ENCODE measurements at regions not wholly inside any gene's neighbourhood (a gene's known extent, or its start where the extent isn't known, plus 50 kb on each side); places are given as distances from the start of the nearest gene placed in this dataset.
"Not testable (repeated sequence)": the region's sequence is repeated elsewhere in the genome, so short reads cannot be mapped to it uniquely, and the experiment has no call there.

DNA sequence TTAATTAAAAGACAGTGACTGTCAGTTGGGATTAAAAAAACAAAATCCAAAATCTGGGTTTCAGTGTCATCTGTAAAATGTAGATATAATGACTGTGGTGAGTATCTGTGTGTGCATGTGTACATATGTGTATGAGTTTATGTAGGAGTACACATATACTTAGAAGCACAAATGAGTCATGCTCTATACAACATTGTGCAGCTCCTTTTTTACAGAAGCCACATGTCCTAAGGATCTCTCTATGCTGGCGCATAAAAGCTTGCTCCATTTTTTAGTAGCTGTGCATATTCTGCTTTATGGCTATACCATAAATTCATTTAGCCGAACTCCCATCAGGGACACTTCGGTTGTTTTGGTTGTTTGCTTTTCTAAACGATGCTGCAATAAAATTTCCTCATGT is 125.2 kb upstream of the EEF2KMT start:
- TF ChIP-seq ELF4 (IDR thresholded peaks at IDR 0.05), result no peak
- no peak for TF ChIP-seq TARDBP (IDR thresholded peaks at IDR 0.05)
- no peak for TF ChIP-seq SUZ12 (IDR thresholded peaks at IDR 0.05)
- TF ChIP-seq, protein P1, sequence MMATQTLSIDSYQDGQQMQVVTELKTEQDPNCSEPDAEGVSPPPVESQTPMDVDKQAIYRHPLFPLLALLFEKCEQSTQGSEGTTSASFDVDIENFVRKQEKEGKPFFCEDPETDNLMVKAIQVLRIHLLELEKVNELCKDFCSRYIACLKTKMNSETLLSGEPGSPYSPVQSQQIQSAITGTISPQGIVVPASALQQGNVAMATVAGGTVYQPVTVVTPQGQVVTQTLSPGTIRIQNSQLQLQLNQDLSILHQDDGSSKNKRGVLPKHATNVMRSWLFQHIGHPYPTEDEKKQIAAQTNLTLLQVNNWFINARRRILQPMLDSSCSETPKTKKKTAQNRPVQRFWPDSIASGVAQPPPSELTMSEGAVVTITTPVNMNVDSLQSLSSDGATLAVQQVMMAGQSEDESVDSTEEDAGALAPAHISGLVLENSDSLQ (IDR thresholded peaks at IDR 0.05), result no peak
- TF ChIP-seq NFRKB (IDR thresholded peaks at IDR 0.05), result no peak
- no peak for TF ChIP-seq L3MBTL2 (conservative IDR thresholded peaks at IDR 0.05)
- TF ChIP-seq LEF1 (IDR thresholded peaks at IDR 0.05; ENCODE audit: borderline replicate concordance), result no peak
- no peak for TF ChIP-seq ARNT (IDR thresholded peaks at IDR 0.05)
- no peak for TF ChIP-seq HDGF (IDR thresholded peaks at IDR 0.05; ENCODE audit: borderline replicate concordance)
- TF ChIP-seq CTBP1 (IDR thresholded peaks at IDR 0.05; ENCODE audit: borderline replicate concordance), result no peak
- TF ChIP-seq FOXA1 (IDR thresholded peaks at IDR 0.05), result no peak
- TF ChIP-seq FOXK2 (IDR thresholded peaks at IDR 0.05), result no peak
- TF ChIP-seq BHLHE40 (IDR thresholded peaks at IDR 0.05; ENCODE audit: borderline replicate concordance), result no peak
- TF ChIP-seq SP1 (IDR thresholded peaks at IDR 0.05), result no peak
- TF ChIP-seq ZNF384 (IDR thresholded peaks at IDR 0.05), result no peak
- TF ChIP-seq FOXM1 (IDR thresholded peaks at IDR 0.05; ENCODE audit: borderline replicate concordance), result no peak
- CTCF ChIA-PET, result no interaction called here
- POLR2A ChIA-PET, result no interaction called here
- no peak for DNase-seq (ENCODE audit: extremely low spot score)

DNA sequence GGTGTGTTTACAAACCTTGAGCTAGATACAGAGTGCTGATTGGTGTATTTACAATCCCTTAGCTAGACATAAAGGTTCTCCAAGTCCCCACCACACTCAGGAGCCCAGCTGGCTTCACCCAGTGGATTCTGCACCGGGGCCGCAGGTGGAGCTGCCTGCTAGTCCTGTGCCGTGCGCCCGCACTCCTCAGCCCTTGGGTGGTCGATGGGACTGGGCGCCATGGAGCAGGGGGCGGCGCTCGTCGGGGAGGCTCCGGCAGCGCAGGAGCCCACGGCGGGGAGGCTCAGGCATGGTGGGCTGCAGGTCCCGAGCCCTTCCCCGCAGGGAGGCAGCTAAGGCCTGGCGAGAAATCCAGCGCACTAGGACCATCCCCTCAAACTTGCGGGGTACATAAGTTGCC is 124.2 kb upstream of the EEF2KMT start:
- POLR2A ChIA-PET; DNase-seq (ENCODE audit: extremely low spot score); CTCF ChIA-PET: not testable (repeated sequence)

DNA sequence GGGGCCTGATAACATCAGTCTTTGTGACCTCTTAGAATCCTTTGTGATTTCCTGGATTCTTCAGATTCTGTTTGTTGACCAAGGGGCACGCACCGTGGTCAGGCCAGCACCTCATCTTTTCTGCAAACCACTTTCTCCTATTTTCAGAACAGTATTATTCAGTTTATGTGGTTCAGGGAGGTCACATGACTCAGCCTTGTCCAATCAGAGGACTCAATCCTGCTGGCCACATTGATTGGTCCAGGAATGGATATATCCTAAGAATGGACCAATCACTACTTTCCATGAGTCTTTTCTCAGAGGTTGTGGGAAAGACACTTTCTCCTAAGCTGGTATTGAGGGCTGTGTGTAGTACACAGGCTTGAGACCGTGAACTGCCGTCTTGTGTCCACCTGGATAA is 123.1 kb upstream of the EEF2KMT start:
- TF ChIP-seq BHLHE40 (IDR thresholded peaks at IDR 0.05; ENCODE audit: borderline replicate concordance) (no peak), NFRKB (IDR thresholded peaks at IDR 0.05) (no peak), L3MBTL2 (conservative IDR thresholded peaks at IDR 0.05) (no peak), ZNF384 (IDR thresholded peaks at IDR 0.05) (no peak), FOXK2 (IDR thresholded peaks at IDR 0.05) (no peak), ELF4 (IDR thresholded peaks at IDR 0.05) (no peak), FOXM1 (IDR thresholded peaks at IDR 0.05; ENCODE audit: borderline replicate concordance) (no peak), LEF1 (IDR thresholded peaks at IDR 0.05; ENCODE audit: borderline replicate concordance) (no peak), ARNT (IDR thresholded peaks at IDR 0.05) (no peak), HDGF (IDR thresholded peaks at IDR 0.05; ENCODE audit: borderline replicate concordance) (no peak), SP1 (IDR thresholded peaks at IDR 0.05) (no peak), SUZ12 (IDR thresholded peaks at IDR 0.05) (no peak), CTBP1 (IDR thresholded peaks at IDR 0.05; ENCODE audit: borderline replicate concordance) (no peak), TARDBP (IDR thresholded peaks at IDR 0.05) (no peak)
- TF ChIP-seq, protein P1 (IDR thresholded peaks at IDR 0.05), result no peak
- CTCF ChIA-PET, result no interaction called here
- POLR2A ChIA-PET, result no interaction called here

DNA sequence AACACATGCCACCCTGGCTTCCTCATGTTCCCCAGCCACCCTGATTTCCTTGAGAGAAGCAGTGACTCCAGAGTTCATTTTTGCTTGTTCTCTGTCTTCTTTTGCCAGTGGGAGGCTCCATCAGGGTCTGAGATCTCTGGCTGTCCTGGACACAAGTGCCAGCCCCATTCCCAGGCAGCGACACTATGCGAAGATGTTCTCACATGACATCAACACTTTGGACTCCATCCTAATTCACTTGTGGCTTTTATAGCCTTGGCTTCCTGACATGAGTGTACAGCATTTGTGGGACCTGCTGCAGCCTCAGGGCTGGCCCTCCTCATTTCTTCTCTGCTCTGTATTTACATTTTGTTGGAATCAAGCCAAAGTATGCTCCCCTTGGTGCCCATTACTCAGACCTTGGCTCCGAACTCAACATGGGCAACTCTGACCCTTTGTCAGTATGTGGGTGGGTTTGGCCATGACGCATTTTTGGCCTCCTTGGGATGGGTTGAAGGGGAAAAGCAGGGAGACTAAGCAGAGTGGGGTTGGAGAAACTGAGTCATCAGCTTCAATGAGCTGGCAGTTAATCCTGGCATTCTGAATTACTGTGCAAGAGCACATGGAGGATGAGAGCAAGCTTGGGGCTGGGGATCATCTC is 119.0 kb upstream of the EEF2KMT start:
- no peak for TF ChIP-seq FOXM1 (IDR thresholded peaks at IDR 0.05; ENCODE audit: borderline replicate concordance)
- no peak for TF ChIP-seq ARNT (IDR thresholded peaks at IDR 0.05)
- no peak for TF ChIP-seq TARDBP (IDR thresholded peaks at IDR 0.05)
- no peak for TF ChIP-seq SP1 (IDR thresholded peaks at IDR 0.05)
- no peak for TF ChIP-seq CTBP1 (IDR thresholded peaks at IDR 0.05; ENCODE audit: borderline replicate concordance)
- no peak for TF ChIP-seq ELF4 (IDR thresholded peaks at IDR 0.05)
- no peak for TF ChIP-seq HDGF (IDR thresholded peaks at IDR 0.05; ENCODE audit: borderline replicate concordance)
- no peak for TF ChIP-seq ZNF384 (IDR thresholded peaks at IDR 0.05)
- TF ChIP-seq, protein P1 (IDR thresholded peaks at IDR 0.05), result no peak
- no peak for TF ChIP-seq FOXA1 (IDR thresholded peaks at IDR 0.05)
- no peak for TF ChIP-seq BHLHE40 (IDR thresholded peaks at IDR 0.05; ENCODE audit: borderline replicate concordance)
- TF ChIP-seq SUZ12 (IDR thresholded peaks at IDR 0.05), result no peak
- no peak for TF ChIP-seq NFRKB (IDR thresholded peaks at IDR 0.05)
- no peak for TF ChIP-seq LEF1 (IDR thresholded peaks at IDR 0.05; ENCODE audit: borderline replicate concordance)
- TF ChIP-seq L3MBTL2 (conservative IDR thresholded peaks at IDR 0.05), result no peak
- TF ChIP-seq FOXK2 (IDR thresholded peaks at IDR 0.05), result no peak
- POLR2A ChIA-PET, result no interaction called here
- DNase-seq (ENCODE audit: extremely low spot score), result no peak
- CTCF ChIA-PET, result no interaction called here

More for the DNA sequence above, 123.1 kb upstream of the EEF2KMT start:
- DNase-seq (ENCODE audit: extremely low spot score), result no peak

DNA sequence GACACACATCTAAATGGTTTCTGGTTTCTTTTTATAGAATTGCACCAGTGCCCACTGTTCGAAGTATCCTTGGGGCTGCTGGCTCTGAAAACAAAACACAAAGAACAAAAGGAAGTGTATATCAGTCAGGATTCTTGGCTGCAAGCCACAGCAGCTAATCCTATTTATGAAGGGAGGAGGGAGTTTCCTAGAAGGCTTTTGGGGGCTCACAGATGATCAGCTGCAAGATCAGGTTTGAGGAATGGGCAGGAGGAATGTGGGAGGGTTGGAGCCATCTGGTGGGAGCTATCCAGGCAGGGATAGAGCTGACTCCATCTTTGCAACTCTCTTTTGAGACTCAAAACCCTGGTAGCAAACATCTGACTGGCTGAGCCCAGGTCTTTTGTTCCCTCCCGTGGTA is 118.3 kb upstream of the EEF2KMT start:
- ChIA-PET POLR2A (no interaction called here), CTCF (no interaction called here)
- TF ChIP-seq ELF4 (IDR thresholded peaks at IDR 0.05) (no peak), TARDBP (IDR thresholded peaks at IDR 0.05) (no peak), BHLHE40 (IDR thresholded peaks at IDR 0.05; ENCODE audit: borderline replicate concordance) (no peak), CTBP1 (IDR thresholded peaks at IDR 0.05; ENCODE audit: borderline replicate concordance) (no peak), ZNF384 (IDR thresholded peaks at IDR 0.05) (no peak), NFRKB (IDR thresholded peaks at IDR 0.05) (no peak), FOXK2 (IDR thresholded peaks at IDR 0.05) (no peak), LEF1 (IDR thresholded peaks at IDR 0.05; ENCODE audit: borderline replicate concordance) (no peak), L3MBTL2 (conservative IDR thresholded peaks at IDR 0.05) (no peak), SP1 (IDR thresholded peaks at IDR 0.05) (no peak), HDGF (IDR thresholded peaks at IDR 0.05; ENCODE audit: borderline replicate concordance) (no peak), FOXA1 (IDR thresholded peaks at IDR 0.05) (no peak), FOXM1 (IDR thresholded peaks at IDR 0.05; ENCODE audit: borderline replicate concordance) (no peak), SUZ12 (IDR thresholded peaks at IDR 0.05) (no peak), ARNT (IDR thresholded peaks at IDR 0.05) (no peak)
- TF ChIP-seq, protein P1 (IDR thresholded peaks at IDR 0.05), result no peak
- DNase-seq (ENCODE audit: extremely low spot score), result no peak
